ENCODE measurements at regions not wholly inside any gene's neighbourhood (a gene's known extent, or its start where the extent isn't known, plus 50 kb on each side); places are given as distances from the start of the nearest gene placed in this dataset.

DNA sequence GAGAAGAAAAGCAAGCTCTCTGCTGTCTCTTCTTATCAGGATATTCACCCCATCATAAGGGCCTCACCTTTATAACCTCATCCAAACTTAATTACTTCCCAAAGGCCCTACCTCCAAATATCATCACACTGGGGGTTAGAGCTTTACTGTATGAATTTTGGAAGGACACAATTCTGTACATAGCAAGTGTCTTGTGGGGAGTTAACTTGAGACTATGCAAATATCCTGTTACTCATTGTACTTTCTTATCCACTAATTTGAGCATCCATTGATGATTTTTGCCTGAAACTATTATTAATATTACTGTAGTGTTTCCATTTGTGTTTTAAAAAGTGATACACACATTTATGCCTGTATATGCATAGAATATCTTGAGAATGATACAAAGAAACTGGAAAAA is 129.1 kb upstream of the IVNS1ABP start:
- DNase-seq (no peak), ATAC-seq (no peak)
- Histone ChIP-seq H3K27ac (no peak overlapping the region), H3K4me3 (no peak overlapping the region), H3K27me3 (ENCODE audit: low read depth) (no peaks in the 10 kb centered on the region), H3K36me3 (no peaks in the 10 kb centered on the region), H3K4me1 (peaks cover 9% of the 10 kb centered on the region), H3K9me3 (no peaks in the 10 kb centered on the region)
- intact Hi-C loops (cut with DNase I) = no loop called here
- no peak for TF ChIP-seq CTCF (IDR thresholded peaks at IDR 0.05)

- ATAC-seq (no peak), DNase-seq (no peak)
- no peak overlapping the region for H3K4me3 ChIP-seq
- no peaks in the 10 kb centered on the region for H3K9me3 ChIP-seq
- H3K27ac ChIP-seq = no peak overlapping the region
- intact Hi-C loops (cut with DNase I) = no loop called here
- H3K36me3 ChIP-seq = no peaks in the 10 kb centered on the region
- H3K4me1 ChIP-seq = peaks cover 11% of the 10 kb centered on the region
- no peaks in the 10 kb centered on the region for H3K27me3 ChIP-seq (ENCODE audit: low read depth)
- TF ChIP-seq CTCF (IDR thresholded peaks at IDR 0.05) = no peak
These were observed 128.6 kb upstream of the IVNS1ABP start for GRCh38 chr1:185445594-185445993.

GRCh38 chr1:185444676-185445075 is 127.6 kb upstream of the IVNS1ABP start:
- Histone ChIP-seq H3K27me3 (ENCODE audit: low read depth) (no peaks in the 10 kb centered on the region), H3K9me3 (no peaks in the 10 kb centered on the region), H3K4me1 (peaks cover 11% of the 10 kb centered on the region), H3K4me3 (no peak overlapping the region), H3K36me3 (no peaks in the 10 kb centered on the region), H3K27ac (no peak overlapping the region)
- intact Hi-C loops (cut with DNase I) = no loop called here
- ATAC-seq (no peak), DNase-seq (no peak)
- TF ChIP-seq CTCF (IDR thresholded peaks at IDR 0.05) = no peak

- no peaks in the 10 kb centered on the region for H3K27me3 ChIP-seq (ENCODE audit: low read depth)
- no peaks in the 10 kb centered on the region for H3K36me3 ChIP-seq
- ATAC-seq (no peak), DNase-seq (no peak)
- H3K9me3 ChIP-seq = no peaks in the 10 kb centered on the region
- peaks cover 18% of the 10 kb centered on the region for H3K4me1 ChIP-seq
- TF ChIP-seq CTCF (IDR thresholded peaks at IDR 0.05) = no peak
- H3K27ac ChIP-seq = no peak overlapping the region
- intact Hi-C loops (cut with DNase I) = no loop called here
- H3K4me3 ChIP-seq = no peak overlapping the region
These were observed 125.0 kb upstream of the IVNS1ABP start for GRCh38 chr1:185442050-185442449.

DNA sequence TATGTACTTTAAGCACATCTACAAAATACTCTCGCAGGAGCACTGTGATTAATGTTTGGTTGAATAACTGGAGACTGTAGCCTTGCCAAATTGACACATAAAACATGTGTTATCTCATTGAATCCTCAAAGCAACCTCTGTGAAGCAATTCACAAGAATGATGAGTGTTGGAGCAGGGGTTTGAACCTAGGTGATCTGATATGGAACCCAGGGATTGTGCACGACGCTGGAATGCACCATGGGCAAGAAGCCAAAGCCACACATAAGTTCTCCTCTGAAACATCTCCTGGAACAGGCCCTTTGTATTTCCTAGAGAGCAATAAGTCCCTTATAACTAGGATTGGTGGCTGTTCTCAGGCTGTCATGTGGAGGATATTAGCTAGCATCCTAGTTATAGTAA is 124.6 kb upstream of the IVNS1ABP start:
- H3K27me3 ChIP-seq (ENCODE audit: low read depth) = no peaks in the 10 kb centered on the region
- ATAC-seq = no peak
- H3K27ac ChIP-seq = no peak overlapping the region
- intact Hi-C loops (cut with DNase I) = no loop called here
- DNase-seq = no peak
- H3K36me3 ChIP-seq = no peaks in the 10 kb centered on the region
- no peak overlapping the region for H3K4me3 ChIP-seq
- H3K9me3 ChIP-seq = no peaks in the 10 kb centered on the region
- peaks cover 18% of the 10 kb centered on the region for H3K4me1 ChIP-seq
- no peak for TF ChIP-seq CTCF (IDR thresholded peaks at IDR 0.05)

DNA sequence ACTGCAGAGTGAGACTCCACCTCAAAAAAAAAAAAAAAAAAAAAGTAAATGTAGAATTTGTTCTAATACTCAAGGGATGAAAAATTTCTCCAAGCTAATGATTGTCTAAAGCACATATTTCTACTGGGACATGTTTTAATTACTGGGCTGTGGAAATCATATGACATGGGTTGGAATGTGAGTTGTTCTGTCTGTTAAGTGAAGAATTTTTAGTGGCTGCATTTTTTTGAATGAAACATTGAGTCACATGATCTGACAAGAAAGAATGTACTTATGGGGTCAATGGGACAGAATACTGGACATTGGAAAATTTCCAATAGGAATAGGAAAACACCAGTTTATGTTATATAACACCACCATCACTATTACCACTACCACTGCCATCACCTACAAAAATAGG is 123.8 kb upstream of the IVNS1ABP start:
- DNase-seq (no peak), ATAC-seq (peak in 1 of 2 donors; percentile 22)
- H3K36me3 ChIP-seq = no peaks in the 10 kb centered on the region
- H3K27me3 ChIP-seq (ENCODE audit: low read depth) = no peaks in the 10 kb centered on the region
- H3K4me1 ChIP-seq = peaks cover 18% of the 10 kb centered on the region
- intact Hi-C loops (cut with DNase I) = no loop called here
- peak overlapping the region; percentile 66 for H3K27ac ChIP-seq
- no peaks in the 10 kb centered on the region for H3K9me3 ChIP-seq
- no peak for TF ChIP-seq CTCF (IDR thresholded peaks at IDR 0.05)
- no peak overlapping the region for H3K4me3 ChIP-seq

All from lower lobe of right lung (tissue), 2 donors.